HG03520 (cell line): ENCODE measurements at regions not wholly inside any gene's neighbourhood (a gene's known extent, or its start where the extent isn't known, plus 50 kb on each side); places are given as distances from the start of the nearest gene placed in this dataset.
"Not testable (repeated sequence)": the region's sequence is repeated elsewhere in the genome, so short reads cannot be mapped to it uniquely, and the experiment has no call there.

Experiments
- ATAC-seq: cut with Tn5 transposase; IDR thresholded peaks from one replicate; pipeline ENCODE4 v1.9.1; 2021; ENCODE audit warnings: mild to moderate bottlenecking, moderate library complexity; ENCODE audit not compliant: unreplicated experiment

DNA sequence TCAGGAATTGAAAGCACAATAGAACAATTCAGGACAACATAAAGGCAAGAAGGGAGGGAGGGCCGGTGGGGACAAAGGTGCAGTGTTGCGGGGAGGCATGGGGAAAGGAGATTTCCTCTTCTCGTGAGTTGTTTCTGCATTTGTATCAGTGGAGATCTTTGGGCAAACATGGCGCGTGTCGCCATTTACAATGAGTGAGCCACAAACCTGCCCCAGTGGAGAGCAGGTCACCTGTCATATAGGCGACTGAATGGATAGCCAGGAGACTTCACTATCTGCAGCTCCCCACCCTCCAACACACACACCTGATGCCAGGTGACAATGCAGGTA lies 87.7 kb upstream of the SLC45A1 start:
- no peak for ATAC-seq

DNA sequence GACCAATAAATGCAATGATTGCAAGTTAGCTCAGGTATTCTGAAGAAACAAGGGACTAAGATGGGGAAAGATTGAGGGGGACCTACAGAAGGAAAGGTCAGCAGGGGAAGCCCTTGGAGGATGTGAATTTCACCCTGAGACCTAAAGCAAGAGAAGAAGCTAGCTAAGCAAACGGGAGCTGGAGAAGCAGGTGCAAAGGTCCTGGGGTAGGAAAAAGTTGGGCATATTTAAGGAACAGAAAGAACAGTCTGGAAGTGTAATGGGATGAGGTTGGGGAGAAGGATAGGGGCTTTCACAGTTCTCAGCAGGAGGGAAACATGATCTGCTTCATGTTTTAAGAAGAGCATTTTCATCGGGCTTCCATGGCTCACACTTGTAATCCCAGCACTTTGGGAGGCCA lies 89.7 kb upstream of the SLC45A1 start:
- no peak for ATAC-seq

DNA sequence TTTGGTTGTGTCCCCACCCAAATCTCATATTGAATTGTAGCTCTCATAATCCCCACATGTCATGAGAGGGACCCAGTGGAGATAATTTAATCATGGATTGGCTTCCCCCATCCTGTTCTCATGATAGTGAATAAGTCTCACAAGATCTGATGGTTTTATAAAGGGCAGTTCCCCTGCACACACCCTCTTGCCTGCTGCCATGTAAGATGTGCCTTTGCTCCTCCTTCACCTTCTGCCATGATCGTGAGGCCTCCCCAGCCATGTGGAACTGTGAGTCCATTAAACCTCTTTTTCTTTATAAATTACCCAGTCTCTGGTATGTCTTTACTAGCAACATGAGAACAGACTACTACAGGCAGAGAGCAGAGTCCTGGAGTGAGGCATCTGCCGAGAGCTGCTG lies 90.2 kb upstream of the SLC45A1 start:
- ATAC-seq, result not testable (repeated sequence)

DNA sequence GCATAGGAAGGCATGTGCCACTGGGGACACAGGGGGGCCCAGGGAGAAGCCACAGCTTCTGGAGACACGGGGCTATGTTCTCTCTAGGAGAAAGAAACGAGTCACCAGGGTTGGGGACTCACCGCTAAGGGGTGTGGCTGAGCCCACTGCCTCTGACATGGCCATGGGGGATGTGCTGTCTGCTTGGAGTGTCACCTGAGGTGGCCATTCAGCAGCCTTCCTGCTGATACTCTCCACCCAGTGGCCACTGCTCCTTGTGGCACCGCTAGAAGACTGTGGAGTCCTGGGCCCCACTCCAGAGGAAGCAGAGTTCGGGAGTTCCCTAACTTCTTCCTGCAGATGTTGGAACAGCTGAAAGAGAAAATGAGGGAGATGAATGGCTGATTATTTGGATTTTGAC lies 91.2 kb upstream of the SLC45A1 start:
- no peak for ATAC-seq

DNA sequence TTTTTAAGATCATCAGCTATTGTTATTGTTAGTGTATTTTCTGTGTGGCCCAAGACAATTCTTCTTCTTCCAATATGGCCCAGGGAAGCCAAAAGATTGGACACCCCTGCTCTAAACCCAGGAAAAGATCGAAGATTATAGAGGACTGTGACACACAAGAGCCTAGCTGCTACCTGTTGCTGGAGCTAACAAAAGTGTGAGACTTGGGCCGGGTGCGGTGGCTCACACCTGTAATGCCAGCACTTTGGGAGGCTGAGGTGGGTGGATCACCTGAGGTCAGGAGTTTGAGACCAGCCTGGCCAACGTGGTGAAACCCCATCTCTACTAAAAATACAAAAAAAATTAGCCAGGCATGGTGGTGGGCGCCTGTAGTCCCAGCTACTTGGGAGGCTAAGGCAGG lies 91.9 kb upstream of the SLC45A1 start:
- not testable (repeated sequence) for ATAC-seq

DNA sequence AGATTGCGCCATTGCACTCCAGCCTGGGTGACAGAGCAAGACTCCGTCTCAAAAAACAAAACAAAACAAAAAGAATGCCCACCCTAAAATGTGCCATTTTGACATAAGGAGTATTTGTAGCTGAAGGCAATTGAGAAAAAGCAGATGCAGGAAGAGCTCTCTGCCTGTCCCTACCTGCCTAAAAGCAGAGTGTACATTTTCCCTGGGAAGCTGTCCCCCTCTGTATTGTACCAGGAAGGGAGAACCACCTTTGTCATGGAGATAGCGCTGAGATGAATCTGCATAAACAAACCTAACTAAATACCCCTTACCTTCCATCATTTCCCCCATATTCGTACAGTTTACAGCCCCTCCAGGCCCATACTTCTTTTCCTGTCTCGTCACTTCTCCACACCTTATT lies 94.4 kb upstream of the SLC45A1 start:
- ATAC-seq, result no peak

DNA sequence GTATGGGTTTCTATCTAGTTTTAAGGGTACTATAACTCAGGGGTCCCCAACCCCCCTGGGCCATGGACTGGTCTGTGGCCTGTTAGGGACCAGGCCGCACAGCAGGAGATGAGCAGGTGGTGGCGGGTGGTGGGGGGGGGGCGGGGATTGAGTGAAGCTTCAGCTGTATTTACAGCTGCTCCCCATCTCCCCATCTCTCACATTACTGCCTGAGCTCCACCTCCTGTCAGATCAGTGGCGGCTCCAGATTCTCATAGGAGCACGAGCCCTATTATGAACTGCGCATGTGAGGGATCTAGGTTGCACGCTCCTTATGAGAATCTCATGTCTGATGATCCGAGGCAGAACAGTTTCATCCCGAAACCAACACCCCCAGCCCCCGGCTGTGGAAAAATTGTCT lies 95.1 kb upstream of the SLC45A1 start:
- no peak for ATAC-seq

DNA sequence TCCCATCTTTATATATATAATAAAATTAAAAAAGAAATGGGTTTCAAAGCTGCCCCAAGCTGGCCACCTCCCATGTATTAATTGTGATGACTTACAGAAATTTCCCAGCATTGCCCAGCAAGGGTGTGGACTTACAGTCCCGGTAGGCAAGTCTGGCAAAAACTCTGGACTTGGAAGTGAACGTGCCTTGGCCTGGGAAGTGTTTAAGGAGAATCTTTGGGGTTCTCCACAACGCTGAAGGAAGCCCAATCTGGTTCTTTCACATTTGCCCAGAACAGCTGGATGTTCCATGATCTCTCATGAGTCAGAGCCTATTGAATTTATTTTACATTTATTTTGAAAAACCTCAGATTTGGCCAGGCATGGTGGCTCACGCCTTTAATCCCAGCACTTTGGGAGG lies 98.4 kb upstream of the SLC45A1 start:
- ATAC-seq, result no peak

DNA sequence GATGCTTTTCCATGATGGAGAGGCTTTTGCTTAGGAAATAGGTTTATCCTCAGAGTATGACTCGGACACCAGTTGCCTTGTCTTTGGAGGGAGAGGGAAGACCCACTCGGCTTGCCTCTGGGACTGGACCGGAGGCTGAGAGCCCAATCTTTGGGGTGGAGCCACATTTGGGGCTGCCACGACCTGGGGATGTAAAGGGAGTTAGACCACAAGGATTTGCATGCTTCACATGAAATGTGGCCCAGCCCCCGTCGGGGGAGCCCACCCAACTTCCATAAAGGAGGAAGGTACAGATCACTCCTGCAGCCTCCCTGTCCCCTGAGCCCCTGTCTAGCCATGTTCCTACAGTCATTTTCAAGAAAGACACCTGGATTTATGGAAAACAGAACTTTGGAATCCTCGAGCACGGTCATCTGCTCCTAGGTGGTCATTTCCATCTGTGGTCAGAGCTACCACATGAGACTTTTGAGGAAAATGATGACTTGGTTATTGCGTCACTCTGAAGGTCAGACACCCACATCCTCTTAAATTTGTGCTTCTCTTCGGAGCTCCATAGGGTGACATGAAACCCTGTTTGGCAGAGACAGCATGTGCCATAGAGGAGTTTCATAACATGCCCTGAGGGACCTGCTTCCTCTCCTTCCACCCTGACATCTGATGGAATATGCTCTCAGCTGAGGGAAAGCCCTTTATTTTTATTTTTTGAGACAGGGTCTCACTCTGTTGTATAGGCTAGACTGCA lies 99.4 kb upstream of the SLC45A1 start:
- ATAC-seq, result no peak

DNA sequence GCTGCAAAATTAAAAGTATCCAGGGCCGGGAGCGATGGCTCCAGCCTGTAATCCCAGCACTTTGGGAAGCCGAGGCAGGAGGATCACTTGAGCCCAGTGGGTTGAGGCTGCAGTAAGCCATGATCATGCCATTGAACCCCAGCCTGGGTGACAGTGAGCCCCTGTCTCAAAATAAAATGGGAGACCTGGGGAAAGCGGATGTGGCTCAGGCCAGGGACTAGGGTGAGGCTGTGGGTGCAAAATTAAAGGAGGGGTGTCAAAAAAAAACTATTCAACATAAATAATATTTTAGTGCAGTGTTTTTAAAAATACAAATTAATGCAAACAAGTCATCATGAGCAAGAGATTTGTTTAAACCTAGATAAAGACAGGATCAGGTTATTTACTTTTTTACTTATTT lies 100.1 kb upstream of the SLC45A1 start:
- no peak for ATAC-seq

DNA sequence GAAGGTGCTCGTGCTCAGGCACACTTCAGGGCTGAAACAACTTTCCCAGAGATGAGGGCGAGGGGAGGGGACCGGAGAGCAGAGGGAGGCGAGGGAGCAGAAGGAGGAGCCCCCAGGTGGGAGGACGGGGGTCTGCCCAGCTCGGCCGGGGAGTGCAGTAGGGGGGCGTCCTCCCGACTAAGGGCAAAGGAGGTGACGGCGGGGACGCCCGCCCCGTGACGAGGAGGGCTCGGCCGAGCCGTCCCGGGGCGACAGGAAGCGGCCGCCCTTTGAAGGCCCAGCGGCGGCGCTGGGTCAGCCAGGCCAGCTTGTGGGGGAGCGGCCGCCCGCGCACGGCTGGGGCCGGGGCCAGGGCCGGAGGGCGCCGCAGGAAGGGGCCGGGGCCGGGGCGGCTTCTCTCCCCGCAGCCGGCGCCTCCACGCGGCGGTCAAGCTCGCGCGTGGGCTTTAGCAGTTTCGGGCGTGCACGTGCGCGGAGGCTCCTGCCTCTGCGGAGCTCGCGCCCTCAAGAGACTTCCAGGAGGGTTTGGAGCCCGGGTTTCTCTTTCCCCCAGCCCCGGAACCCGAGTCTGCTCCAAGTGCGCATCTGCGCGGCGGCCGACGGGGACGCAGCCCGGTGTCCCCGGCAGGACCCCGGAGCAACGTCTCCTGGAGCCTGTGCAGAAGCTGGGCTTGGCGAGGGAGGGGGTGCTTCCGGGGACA lies 100.8 kb upstream of the SLC45A1 start:
- ATAC-seq, result no peak

DNA sequence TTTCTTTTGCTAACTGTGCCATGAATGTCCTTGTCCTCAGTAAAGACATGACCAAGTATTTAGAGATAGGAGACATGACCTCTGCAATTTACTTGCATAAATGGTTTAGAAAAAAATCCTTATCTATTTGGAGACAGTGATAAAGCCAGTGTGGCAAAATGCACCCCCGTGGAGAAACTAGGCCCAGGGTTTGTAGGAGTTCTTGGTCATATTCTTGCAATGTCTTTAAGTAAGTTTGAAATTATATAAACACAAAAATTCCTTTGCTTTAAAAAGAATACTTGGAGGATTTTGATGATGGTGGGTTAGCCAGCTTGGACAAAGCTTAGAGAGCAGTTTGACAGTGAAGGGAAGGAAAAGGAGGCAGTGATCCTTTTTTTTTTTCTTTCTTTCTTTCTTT lies 101.9 kb upstream of the SLC45A1 start:
- ATAC-seq, result no peak

DNA sequence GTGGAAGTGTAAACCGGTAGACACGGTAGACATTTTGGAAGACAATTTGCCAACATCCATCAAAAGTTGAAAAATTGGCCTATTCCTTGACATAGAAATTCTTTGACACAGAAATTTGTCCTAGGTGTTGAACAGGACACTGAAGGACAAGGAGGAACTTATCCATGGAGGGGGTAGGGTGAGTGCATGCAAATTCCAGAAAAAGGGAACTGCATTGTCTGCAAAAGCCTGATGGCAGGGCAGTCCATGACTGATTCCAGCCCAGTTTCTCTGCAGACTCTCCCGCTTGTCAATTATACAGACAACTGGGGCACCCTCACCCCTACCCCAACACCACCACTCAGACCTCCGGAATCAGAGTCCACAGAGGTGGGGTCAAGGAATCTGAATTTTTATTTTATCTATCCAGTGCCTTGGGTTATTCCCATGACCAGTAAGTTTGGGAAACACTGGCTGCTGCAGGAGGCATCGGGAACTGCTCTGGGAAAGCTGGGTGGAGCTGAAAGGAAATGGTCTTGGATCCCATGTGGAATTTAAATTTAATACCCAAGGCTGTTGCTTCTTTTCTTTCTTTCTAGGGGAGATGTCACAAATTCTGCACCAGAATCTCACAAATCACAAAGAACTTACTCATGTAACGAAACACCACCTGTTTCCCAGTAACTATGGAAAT lies 103.3 kb upstream of the SLC45A1 start:
- ATAC-seq, result no peak

DNA sequence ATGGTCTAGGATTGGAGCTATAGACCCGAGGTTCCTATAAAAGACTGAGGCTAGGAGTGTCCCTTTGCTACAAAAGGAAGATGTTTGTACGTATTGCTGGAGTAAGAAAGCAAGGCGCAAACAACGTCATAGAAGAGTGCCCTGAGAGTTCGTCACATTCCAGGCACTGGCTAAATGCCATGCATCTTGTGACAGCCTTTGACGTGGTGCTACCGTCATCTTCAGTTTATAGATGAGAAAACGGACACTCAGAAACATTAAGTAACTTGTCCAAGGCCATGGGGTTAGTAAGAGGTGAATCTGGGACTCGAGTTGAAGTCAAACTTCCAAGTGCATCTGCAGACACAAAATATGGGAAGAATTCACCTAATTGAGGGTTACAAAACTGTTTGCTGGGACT lies 104.2 kb upstream of the SLC45A1 start:
- ATAC-seq, result no peak

DNA sequence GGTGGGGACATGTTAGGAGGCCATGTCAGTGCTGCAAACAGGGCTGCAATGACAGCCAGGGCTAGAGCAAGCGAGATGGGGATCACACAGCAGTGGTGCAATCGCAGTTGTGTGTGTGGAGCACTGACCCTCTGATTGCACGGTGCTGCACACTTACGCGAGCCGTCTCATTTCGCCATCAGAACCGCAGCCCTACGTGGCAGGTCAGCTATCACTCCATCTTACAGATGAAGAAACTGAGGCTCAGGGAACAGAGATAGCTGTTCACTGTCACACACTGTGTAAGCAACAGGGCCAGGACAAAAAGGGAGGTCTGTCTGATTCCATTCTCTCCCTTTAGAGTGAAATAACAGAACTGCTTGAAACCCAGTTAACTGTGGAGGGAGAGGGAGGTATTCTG lies 104.8 kb upstream of the SLC45A1 start:
- ATAC-seq, result no peak

DNA sequence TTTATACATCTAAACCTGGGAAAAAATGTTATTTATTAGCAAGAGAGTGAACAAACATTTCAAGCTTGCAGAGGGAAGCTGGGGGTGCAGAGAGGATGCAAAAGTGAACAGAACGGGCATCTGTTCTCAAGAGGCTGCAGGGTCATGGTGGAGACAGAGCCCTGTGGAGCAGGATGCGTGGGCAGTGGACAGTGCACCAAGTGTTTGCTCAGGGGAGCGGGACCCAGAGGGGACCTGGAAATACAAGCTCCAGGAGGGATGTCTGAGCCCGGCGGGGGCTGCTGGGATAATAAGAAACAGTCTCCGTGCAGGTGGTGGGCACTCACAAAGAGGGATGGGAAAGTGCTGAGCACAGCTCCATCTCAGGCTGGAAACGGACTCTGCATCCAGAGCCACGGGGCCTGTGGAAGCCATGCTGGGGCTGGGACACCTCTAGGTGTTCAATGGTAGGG lies 105.3 kb upstream of the SLC45A1 start:
- ATAC-seq, result no peak

DNA sequence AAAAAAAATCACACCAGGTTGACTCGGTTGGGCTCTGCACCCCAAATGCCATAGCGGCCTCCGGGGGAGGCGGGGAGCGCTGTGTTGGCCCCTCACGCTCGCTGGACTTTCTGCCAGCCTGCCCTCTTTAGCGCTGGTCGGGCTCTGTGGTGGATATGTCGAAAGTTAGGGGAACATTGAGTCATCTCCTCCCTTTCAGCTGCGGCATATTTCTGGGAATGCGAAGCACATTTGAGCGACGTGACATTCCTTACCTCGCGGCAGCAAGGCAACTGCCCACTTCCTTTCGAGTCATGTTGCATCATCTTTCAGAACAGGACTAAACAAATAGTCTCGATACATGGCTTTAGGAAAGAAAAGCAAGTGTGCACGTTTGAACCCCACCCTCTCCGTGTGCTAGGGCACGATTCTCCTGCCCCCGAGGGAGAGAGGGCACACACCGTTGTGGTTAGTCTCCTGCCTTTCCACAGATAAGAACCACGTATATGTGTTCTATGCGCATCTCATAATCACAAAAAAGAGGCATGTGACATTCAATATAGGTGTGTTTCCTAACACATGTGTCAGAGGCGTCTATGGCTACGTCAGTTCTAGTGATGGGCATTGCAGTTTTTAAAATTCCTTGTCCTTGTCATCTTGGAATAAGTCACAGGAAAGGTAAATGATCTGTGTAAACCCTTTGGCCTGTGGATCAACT lies 105.9 kb upstream of the SLC45A1 start:
- no peak for ATAC-seq

DNA sequence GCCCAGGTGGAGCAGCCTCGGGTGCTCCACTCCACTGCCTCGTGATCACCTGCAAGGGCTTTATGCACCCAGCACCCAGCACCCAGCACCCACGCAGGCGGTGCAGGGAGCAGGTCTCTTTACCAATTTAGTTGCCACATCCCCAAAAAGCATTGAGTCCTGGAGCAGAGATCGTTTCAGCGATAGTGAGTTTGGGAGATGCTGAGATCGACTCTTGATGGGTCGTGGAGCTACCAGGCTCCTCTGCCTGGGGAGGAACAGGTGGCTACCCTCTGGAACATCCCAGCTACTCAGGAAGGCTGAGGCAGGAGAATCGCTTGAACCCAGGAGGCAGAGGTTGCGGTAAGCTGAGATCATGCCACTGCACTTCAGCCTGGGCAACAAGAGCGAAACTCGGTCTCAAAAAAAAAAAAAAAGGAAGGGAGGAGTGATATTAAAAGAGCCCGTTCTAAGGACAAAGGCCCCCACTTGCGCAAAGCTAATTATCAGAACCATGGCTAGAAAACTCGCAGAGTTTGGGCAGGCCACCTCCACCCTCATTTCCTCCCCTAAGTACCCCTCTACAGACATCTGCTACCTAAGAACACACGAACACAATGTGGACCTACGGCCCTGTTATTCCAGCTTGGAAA lies 106.5 kb upstream of the SLC45A1 start:
- ATAC-seq, result no peak

DNA sequence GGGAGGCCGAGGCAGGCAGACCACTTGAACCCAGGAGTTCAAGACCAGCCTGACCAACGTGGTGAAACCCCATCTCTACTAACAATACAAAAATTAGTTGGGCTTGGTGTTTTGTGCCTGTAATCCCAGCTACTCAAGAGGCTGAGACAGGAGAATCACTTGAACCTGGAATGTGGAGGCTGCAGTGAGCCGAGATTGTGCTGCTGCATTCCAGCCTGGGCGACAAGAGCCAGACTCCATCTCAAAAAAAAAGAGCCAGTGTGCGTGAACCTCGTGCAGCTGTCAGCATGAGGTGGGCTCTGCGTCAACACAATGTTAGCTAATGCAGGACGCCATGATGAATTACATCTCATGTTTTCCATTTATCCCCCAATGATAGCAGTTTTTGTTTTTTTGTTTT lies 110.7 kb upstream of the SLC45A1 start:
- ATAC-seq, result no peak

DNA sequence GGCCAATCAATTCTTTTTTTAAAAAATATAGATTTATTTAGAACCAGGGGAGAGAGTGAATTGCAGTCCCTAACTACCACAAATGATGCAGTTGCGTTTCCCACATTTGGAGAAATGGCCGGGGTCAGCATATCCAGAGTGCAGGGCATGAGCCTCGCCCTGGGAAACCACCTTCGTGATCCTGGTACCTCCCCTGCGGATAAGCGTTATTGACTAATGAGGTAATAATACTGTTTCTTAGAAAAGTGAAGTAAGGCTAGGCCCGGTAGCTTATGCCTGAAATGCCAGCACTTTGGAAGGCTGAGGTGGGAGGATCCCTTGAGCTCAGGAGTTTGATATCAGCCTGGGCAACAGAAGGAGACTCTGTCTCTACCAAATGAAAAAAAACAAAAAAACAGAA lies 111.5 kb upstream of the SLC45A1 start:
- no peak for ATAC-seq

DNA sequence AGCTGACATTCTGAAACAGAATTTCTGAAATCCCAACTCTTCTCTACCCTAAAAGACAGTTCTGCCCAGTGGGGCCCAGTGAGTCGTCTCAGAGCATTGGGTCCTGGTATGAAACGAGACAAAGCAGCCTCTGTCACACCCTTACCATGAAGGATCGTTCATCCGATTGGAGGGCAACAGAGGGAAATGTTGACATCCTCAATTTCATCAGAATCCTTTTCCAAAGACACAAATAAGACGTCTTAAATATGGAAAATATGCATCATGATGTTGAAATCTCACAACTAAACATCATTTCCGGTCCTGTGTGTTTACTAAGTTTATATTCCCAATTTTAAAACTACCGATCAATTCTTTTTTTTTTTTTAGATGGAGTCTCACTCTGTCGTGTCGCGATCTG lies 112.1 kb upstream of the SLC45A1 start:
- ATAC-seq, result no peak
